ENCODE measurements at regions not wholly inside any gene's neighbourhood (a gene's known extent, or its start where the extent isn't known, plus 50 kb on each side); places are given as distances from the start of the nearest gene placed in this dataset.
"Not testable (repeated sequence)": the region's sequence is repeated elsewhere in the genome, so short reads cannot be mapped to it uniquely, and the experiment has no call there.

- TF ChIP-seq, protein P1, sequence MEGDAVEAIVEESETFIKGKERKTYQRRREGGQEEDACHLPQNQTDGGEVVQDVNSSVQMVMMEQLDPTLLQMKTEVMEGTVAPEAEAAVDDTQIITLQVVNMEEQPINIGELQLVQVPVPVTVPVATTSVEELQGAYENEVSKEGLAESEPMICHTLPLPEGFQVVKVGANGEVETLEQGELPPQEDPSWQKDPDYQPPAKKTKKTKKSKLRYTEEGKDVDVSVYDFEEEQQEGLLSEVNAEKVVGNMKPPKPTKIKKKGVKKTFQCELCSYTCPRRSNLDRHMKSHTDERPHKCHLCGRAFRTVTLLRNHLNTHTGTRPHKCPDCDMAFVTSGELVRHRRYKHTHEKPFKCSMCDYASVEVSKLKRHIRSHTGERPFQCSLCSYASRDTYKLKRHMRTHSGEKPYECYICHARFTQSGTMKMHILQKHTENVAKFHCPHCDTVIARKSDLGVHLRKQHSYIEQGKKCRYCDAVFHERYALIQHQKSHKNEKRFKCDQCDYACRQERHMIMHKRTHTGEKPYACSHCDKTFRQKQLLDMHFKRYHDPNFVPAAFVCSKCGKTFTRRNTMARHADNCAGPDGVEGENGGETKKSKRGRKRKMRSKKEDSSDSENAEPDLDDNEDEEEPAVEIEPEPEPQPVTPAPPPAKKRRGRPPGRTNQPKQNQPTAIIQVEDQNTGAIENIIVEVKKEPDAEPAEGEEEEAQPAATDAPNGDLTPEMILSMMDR (IDR thresholded peaks at IDR 0.05) = no peak
- intact Hi-C loops (cut with DNase I, micrococcal nuclease) = no loop called here
- DNase-seq = no peak
These were observed 62.7 kb downstream of the ZC3H11B start for GRCh38 chr1:219550201-219550600.

GRCh38 chr1:219549215-219549614 lies 63.7 kb downstream of the ZC3H11B start:
- TF ChIP-seq, protein P1 (IDR thresholded peaks at IDR 0.05) = no peak
- no peak overlapping the region for H3K4me3 ChIP-seq
- ATAC-seq (no peak), DNase-seq (no peak)
- H3K36me3 ChIP-seq (ENCODE audit: low read depth) = no peaks in the 10 kb centered on the region
- H3K9me3 ChIP-seq = no peaks in the 10 kb centered on the region
- H3K4me1 ChIP-seq (ENCODE audit: low read depth) = no peaks in the 10 kb centered on the region
- intact Hi-C loops (cut with DNase I, micrococcal nuclease) = no loop called here

More at GRCh38 chr1:219550201-219550600, 62.7 kb downstream of the ZC3H11B start:
- Histone ChIP-seq H3K36me3 (ENCODE audit: low read depth) (no peaks in the 10 kb centered on the region), H3K4me1 (ENCODE audit: low read depth) (no peaks in the 10 kb centered on the region), H3K4me3 (no peak overlapping the region), H3K9me3 (no peaks in the 10 kb centered on the region)
- no peak for ATAC-seq

GRCh38 chr1:219548386-219548785 lies 64.5 kb downstream of the ZC3H11B start:
- ATAC-seq (no peak), DNase-seq (no peak)
- H3K9me3 ChIP-seq = no peaks in the 10 kb centered on the region
- intact Hi-C loops (cut with DNase I, micrococcal nuclease) = no loop called here
- no peak overlapping the region for H3K4me3 ChIP-seq
- no peaks in the 10 kb centered on the region for H3K36me3 ChIP-seq (ENCODE audit: low read depth)
- no peaks in the 10 kb centered on the region for H3K4me1 ChIP-seq (ENCODE audit: low read depth)
- TF ChIP-seq, protein P1 (IDR thresholded peaks at IDR 0.05) = no peak

DNA sequence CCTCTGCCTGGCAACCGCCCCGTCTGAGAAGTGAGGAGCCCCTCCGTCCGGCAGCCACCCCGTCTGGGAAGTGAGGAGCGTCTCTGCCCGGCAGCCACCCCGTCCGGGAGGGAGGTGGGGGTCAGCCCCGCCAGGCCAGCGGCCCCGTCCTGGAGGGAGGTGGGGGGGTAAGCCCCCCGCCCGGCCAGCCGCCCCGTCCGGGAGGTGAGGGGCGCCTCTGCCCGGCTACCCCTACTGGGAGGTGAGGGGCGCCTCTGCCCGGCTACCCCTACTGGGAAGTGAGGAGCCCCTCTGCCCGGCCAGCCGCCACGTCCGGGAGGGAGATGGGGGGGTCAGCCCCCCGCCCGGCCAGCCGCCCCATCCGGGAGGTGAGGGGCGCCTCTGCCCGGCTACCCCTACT lies 67.1 kb downstream of the ZC3H11B start:
- H3K9me3 ChIP-seq; H3K36me3 ChIP-seq (ENCODE audit: low read depth); intact Hi-C loops (cut with DNase I, micrococcal nuclease); DNase-seq; ATAC-seq; H3K4me1 ChIP-seq (ENCODE audit: low read depth); H3K4me3 ChIP-seq: not testable (repeated sequence)

- TF ChIP-seq, protein P1 (IDR thresholded peaks at IDR 0.05) = no peak
- Histone ChIP-seq H3K4me3 (no peak overlapping the region), H3K36me3 (ENCODE audit: low read depth) (no peaks in the 10 kb centered on the region), H3K9me3 (no peaks in the 10 kb centered on the region), H3K4me1 (ENCODE audit: low read depth) (no peaks in the 10 kb centered on the region)
- intact Hi-C loops (cut with DNase I, micrococcal nuclease) = no loop called here
- ATAC-seq = no peak
- no peak for DNase-seq
These were observed 68.6 kb downstream of the ZC3H11B start for GRCh38 chr1:219544163-219544846.

DNA sequence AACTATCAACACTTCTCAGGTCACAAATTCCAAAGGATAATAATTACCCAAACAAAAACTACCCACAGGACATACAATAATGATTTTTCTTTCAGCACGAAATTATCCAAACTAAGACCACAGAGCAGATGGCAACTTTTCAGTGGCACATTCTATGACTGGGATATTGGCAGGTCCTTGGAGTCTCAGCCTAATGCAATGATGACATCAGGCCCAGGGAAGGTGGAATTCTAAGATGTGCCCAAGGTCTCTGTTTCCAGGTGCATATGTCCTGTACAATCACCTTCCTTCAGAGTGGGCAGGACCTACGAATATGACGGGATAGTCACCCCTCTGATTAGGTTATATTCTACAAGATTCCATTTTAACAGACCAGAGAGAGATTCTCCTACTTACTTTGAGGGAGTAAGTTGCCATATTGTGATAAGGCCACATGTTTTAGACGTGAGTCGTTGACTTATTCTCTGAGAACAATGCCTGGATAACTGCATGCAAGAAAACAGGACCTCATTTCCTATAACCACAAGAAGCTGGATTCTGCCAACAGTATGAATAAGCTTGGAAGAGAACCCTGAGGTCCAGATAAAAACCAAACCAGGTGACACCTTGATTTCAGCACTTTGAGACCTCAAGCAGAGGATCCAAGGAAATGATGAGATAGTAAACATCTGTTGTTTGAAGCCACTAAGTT lies 69.9 kb downstream of the ZC3H11B start:
- H3K4me3 ChIP-seq = no peak overlapping the region
- no peaks in the 10 kb centered on the region for H3K9me3 ChIP-seq
- no peaks in the 10 kb centered on the region for H3K36me3 ChIP-seq (ENCODE audit: low read depth)
- intact Hi-C loops (cut with DNase I, micrococcal nuclease) = no loop called here
- no peaks in the 10 kb centered on the region for H3K4me1 ChIP-seq (ENCODE audit: low read depth)
- DNase-seq (no peak), ATAC-seq (no peak)
- TF ChIP-seq, protein P1 (IDR thresholded peaks at IDR 0.05) = no peak

Data from mucosa of descending colon (tissue), 3 donors.